ENCODE measurements at regions not wholly inside any gene's neighbourhood (a gene's known extent, or its start where the extent isn't known, plus 50 kb on each side); places are given as distances from the start of the nearest gene placed in this dataset.

- peaks cover 0 to 5% of the 10 kb centered on the region in 2 donors for H3K9me3 ChIP-seq
- no peaks in the 10 kb centered on the region for H3K27me3 ChIP-seq
- DNase-seq (ENCODE audit: low spot score in 2 of 2), result no peak
- intact Hi-C loops (cut with DNase I; ENCODE audit: low total_unique reads), result no loop called here
- no peak overlapping the region for H3K4me3 ChIP-seq
- H3K4me1 ChIP-seq, result no peaks in the 10 kb centered on the region
- no peaks in the 10 kb centered on the region for H3K36me3 ChIP-seq
- TF ChIP-seq POLR2AphosphoS5 (IDR thresholded peaks at IDR 0.05), result no peak
- TF ChIP-seq POLR2A (IDR thresholded peaks at IDR 0.05), result no peak
- TF ChIP-seq CTCF (IDR thresholded peaks at IDR 0.05), result no peak
- H3K27ac ChIP-seq, result no peak overlapping the region
Observed at GRCh38 chr7:9680713-9681112, 1247.3 kb downstream of the NXPH1 start.

DNA sequence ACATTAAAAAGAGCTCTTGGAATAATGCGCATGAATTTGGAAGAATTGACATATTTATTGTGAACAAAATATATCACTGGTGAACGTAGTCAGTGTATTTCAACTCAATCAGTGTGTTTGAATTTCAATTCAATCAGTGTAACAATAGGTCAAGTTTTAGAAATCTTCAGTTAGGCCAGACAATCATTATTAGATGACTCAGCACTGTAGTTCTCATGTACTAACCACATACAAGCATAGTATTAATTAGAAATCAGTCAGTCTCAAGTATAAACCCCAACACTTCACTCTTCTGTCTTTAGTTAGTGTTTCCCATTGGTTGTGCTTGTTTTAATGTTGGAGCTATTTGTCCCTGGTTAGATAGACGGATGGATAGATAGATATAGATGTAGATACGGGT lies 1247.9 kb downstream of the NXPH1 start:
- H3K27me3 ChIP-seq, result no peaks in the 10 kb centered on the region
- H3K36me3 ChIP-seq, result no peaks in the 10 kb centered on the region

GRCh38 chr7:9691286-9691685 lies 1257.9 kb downstream of the NXPH1 start:
- H3K4me3 ChIP-seq, result no peak overlapping the region
- DNase-seq (ENCODE audit: low spot score in 2 of 2), result no peak
- intact Hi-C loops (cut with DNase I; ENCODE audit: low total_unique reads), result no loop called here
- H3K4me1 ChIP-seq, result no peaks in the 10 kb centered on the region
- no peaks in the 10 kb centered on the region for H3K36me3 ChIP-seq
- TF ChIP-seq POLR2AphosphoS5 (IDR thresholded peaks at IDR 0.05), result no peak
- TF ChIP-seq CTCF (IDR thresholded peaks at IDR 0.05), result no peak
- no peaks in the 10 kb centered on the region for H3K27me3 ChIP-seq
- H3K9me3 ChIP-seq, result peaks cover 0 to 6% of the 10 kb centered on the region in 2 donors
- H3K27ac ChIP-seq, result no peak overlapping the region

More for the DNA sequence above, 1247.9 kb downstream of the NXPH1 start:
- Histone ChIP-seq H3K4me1 (no peaks in the 10 kb centered on the region), H3K27ac (no peak overlapping the region), H3K4me3 (no peak overlapping the region), H3K9me3 (peaks cover 0 to 6% of the 10 kb centered on the region in 2 donors)
- intact Hi-C loops (cut with DNase I; ENCODE audit: low total_unique reads), result no loop called here
- DNase-seq (ENCODE audit: low spot score in 2 of 2), result no peak
- TF ChIP-seq POLR2AphosphoS5 (IDR thresholded peaks at IDR 0.05), result no peak
- TF ChIP-seq CTCF (IDR thresholded peaks at IDR 0.05), result no peak
- no peak for TF ChIP-seq POLR2A (IDR thresholded peaks at IDR 0.05)

- Histone ChIP-seq H3K4me3 (no peak overlapping the region), H3K27ac (no peak overlapping the region), H3K4me1 (no peaks in the 10 kb centered on the region), H3K36me3 (no peaks in the 10 kb centered on the region), H3K27me3 (no peaks in the 10 kb centered on the region), H3K9me3 (peaks cover 0 to 11% of the 10 kb centered on the region in 2 donors)
- TF ChIP-seq POLR2A (IDR thresholded peaks at IDR 0.05), result no peak
- TF ChIP-seq CTCF (IDR thresholded peaks at IDR 0.05), result no peak
- no peak for TF ChIP-seq POLR2AphosphoS5 (IDR thresholded peaks at IDR 0.05)
- intact Hi-C loops (cut with DNase I; ENCODE audit: low total_unique reads), result no loop called here
- DNase-seq (ENCODE audit: low spot score in 2 of 2), result no peak
Observed at GRCh38 chr7:9698375-9698774, 1265.0 kb downstream of the NXPH1 start.

DNA sequence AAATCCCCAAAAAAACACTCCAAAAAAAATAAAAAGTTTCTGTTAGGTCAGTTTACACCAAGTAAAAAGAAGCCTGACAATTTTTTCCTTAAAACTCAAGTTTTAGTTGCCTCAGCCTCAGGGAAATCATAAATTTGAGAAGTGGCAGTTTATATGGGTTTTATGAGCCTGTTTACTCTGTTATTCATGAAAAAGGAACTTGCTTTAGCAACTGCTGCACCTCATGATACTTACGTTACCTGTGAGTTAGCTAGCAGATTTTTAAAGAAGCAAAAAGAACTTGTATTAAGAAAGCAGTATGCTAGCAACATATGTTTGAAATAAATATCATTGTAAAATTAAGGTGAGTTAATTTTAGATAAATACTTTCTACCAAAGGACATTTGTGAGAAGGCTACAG lies 1264.5 kb upstream of the PHF14 start:
- H3K27me3 ChIP-seq, result no peaks in the 10 kb centered on the region
- H3K36me3 ChIP-seq, result no peaks in the 10 kb centered on the region
- TF ChIP-seq CTCF (IDR thresholded peaks at IDR 0.05), result no peak
- TF ChIP-seq POLR2AphosphoS5 (IDR thresholded peaks at IDR 0.05), result no peak
- TF ChIP-seq POLR2A (IDR thresholded peaks at IDR 0.05), result no peak
- no peak for DNase-seq (ENCODE audit: low spot score in 2 of 2)
- peaks cover 0 to 3% of the 10 kb centered on the region in 2 donors for H3K9me3 ChIP-seq
- no peak overlapping the region for H3K4me3 ChIP-seq
- no peaks in the 10 kb centered on the region for H3K4me1 ChIP-seq
- no peak overlapping the region for H3K27ac ChIP-seq
- intact Hi-C loops (cut with DNase I; ENCODE audit: low total_unique reads), result no loop called here
